Stimulated activated naive CD8-positive, alpha-beta T cell treated with anti-CD3 and anti-CD28 coated beads, Interleukin-15, amount 100 ng/mL, for 72 hours (primary cell): ENCODE measurements at regions not wholly inside any gene's neighbourhood (a gene's known extent, or its start where the extent isn't known, plus 50 kb on each side); places are given as distances from the start of the nearest gene placed in this dataset.
"Not testable (repeated sequence)": the region's sequence is repeated elsewhere in the genome, so short reads cannot be mapped to it uniquely, and the experiment has no call there.

Experiments used
- ATAC-seq: fragments of 150-1000 bp; cut with Tn5 transposase; 2 replicates; pipeline ENCODE4 v1.10.0; 2021; ENCODE audit warnings: mild to moderate bottlenecking, moderate library complexity
- DNase-seq, 2 donors: peaks; one replicate each; pipeline ENCODE4 v3.0.0; 2021 to 2022
- H3K27ac Mint-ChIP-seq, 2 donors: one replicate each; pipeline ENCODE4 v1.8.0; 2022; ENCODE audit warnings: mild to moderate bottlenecking in 2 of 2, mixed read lengths in 2 of 2, moderate library complexity in 2 of 2
- H3K27me3 Mint-ChIP-seq: one replicate; pipeline ENCODE4 v1.8.0; 2022; ENCODE audit warnings: mixed read lengths
- H3K4me1 Mint-ChIP-seq: one replicate; pipeline ENCODE4 v1.8.0; 2022; ENCODE audit warnings: mild to moderate bottlenecking, mixed read lengths
- H3K4me3 Mint-ChIP-seq, 2 donors: one replicate each; pipeline ENCODE4 v1.8.0; 2022; ENCODE audit warnings: mild to moderate bottlenecking in 2 of 2, mixed read lengths in 2 of 2, moderate library complexity in 1 of 2
- H3K9me3 Mint-ChIP-seq, 2 donors: one replicate each; pipeline ENCODE4 v1.8.0; 2022; ENCODE audit warnings: mixed read lengths in 2 of 2

DNA sequence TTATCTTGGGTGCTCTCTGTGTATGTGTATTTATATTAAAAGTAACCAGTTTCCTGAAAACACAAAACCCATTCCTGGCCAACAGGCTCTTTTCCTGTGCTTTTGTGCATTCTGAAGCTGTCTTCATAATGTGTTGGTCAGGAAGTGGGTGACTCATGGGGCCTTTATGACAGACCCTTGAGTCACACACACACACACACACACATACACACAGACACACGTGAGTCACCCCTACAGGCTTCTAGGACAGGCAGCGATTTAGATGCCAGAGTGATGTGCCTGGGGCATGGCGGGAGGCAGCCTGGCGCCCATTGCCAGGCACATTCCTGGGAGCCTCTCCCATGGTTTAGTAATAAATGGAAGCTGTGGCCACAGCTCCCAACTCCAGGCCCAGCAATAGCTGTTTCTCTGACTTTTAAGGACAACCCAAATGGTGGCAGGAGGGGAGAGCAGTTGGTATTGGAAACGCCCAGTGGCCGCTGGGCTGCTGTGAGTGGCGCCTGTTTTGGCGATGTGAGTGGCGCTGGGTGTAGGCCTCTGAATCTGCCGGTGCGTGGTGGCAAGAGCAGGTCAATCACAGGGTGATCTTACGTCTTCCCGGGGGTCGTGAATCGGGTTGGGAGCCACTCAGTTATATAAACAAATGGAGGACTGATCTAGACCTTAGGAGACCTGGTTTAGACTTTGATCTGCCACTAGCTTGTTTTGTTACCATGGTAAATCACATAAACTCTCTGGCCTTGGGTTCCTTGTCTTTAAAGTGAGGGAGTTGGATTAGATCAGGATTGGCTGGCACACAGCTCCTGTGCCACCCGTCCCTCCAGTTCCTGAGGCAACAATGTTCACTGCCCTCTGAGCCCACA, 150.7 kb upstream of the DLX2 start:
- DNase-seq (peak; percentile 65 to 88), ATAC-seq (peak; percentile 97)
- H3K9me3 Mint-ChIP-seq, result no peaks in the 10 kb centered on the region
- H3K4me3 Mint-ChIP-seq, result peak overlapping the region; percentile 29 to 41
- H3K27me3 Mint-ChIP-seq, result no peaks in the 10 kb centered on the region
- peak overlapping the region; percentile 86 to 88 for H3K27ac Mint-ChIP-seq
- peaks cover 44% of the 10 kb centered on the region for H3K4me1 Mint-ChIP-seq

- peaks cover 25% of the 10 kb centered on the region for H3K4me1 Mint-ChIP-seq
- no peak for DNase-seq
- no peaks in the 10 kb centered on the region for H3K9me3 Mint-ChIP-seq
- no peak overlapping the region for H3K27ac Mint-ChIP-seq
- H3K27me3 Mint-ChIP-seq, result no peaks in the 10 kb centered on the region
- no peak for ATAC-seq
- H3K4me3 Mint-ChIP-seq, result no peak overlapping the region
Measured at GRCh38 chr2:172256886-172257285, 154.2 kb upstream of the DLX2 start.

- H3K9me3 Mint-ChIP-seq, result peaks cover 0 to 5% of the 10 kb centered on the region in 2 donors
- no peaks in the 10 kb centered on the region for H3K4me1 Mint-ChIP-seq
- DNase-seq, result no peak
- H3K27me3 Mint-ChIP-seq, result no peaks in the 10 kb centered on the region
- H3K27ac Mint-ChIP-seq, result no peak overlapping the region
- H3K4me3 Mint-ChIP-seq, result no peak overlapping the region
- ATAC-seq, result no peak
Measured at GRCh38 chr2:172259827-172260226, 157.1 kb upstream of the DLX2 start.

GRCh38 chr2:172260336-172260735, 157.6 kb upstream of the DLX2 start:
- no peak for ATAC-seq
- no peak for DNase-seq
- Mint-ChIP-seq H3K4me3 (no peak overlapping the region), H3K4me1 (no peaks in the 10 kb centered on the region), H3K27me3 (no peaks in the 10 kb centered on the region), H3K27ac (no peak overlapping the region), H3K9me3 (peaks cover 0 to 5% of the 10 kb centered on the region in 2 donors)

DNA sequence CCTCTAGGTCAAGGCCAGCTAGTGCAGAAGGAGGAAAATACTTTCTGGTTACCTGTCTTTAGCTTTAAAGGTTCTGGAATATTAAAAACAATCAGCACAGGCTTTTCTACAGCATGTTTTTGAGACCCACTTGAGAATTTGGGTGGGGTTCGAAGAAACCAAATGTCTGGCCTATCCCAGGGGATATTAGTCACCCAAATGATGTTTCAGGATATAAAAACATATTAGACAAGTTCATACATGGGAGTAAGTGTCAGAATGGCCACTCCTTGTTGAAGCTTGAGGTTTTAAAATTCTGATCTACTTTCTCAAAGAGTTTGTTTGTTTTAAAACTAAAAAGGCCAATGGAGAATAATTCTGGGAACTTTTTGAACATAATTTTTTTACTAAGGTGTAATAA, 158.6 kb upstream of the DLX2 start:
- ATAC-seq, result no peak
- peaks cover 0 to 5% of the 10 kb centered on the region in 2 donors for H3K9me3 Mint-ChIP-seq
- H3K4me1 Mint-ChIP-seq, result no peaks in the 10 kb centered on the region
- no peak overlapping the region for H3K4me3 Mint-ChIP-seq
- DNase-seq, result no peak
- no peak overlapping the region for H3K27ac Mint-ChIP-seq
- no peaks in the 10 kb centered on the region for H3K27me3 Mint-ChIP-seq

DNA sequence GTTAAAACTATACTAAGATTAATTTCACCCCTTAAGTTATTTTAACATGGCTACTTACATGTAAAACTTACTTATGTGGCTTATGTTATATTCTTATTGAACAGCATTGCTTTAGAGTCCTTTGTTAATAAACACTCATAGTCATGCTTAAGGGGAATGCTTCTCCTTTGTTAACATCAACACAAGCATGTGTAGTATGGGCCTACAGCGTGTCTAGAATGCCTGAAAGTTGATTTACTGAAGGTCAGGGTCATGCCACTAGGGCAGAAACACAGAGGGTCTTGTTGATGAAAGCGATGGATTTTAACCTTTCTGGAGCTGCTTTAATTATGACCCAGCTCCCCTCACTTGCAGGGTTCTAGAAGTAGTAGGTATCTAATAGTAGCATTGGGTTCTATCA, 159.8 kb upstream of the DLX2 start:
- no peak overlapping the region for H3K27ac Mint-ChIP-seq
- DNase-seq (no peak), ATAC-seq (no peak)
- H3K4me1 Mint-ChIP-seq, result no peaks in the 10 kb centered on the region
- peaks cover 0 to 5% of the 10 kb centered on the region in 2 donors for H3K9me3 Mint-ChIP-seq
- H3K4me3 Mint-ChIP-seq, result no peak overlapping the region
- H3K27me3 Mint-ChIP-seq, result no peaks in the 10 kb centered on the region

GRCh38 chr2:172264820-172265219, 162.1 kb upstream of the DLX2 start:
- not testable (repeated sequence) for H3K27ac Mint-ChIP-seq, ATAC-seq, H3K4me3 Mint-ChIP-seq, H3K4me1 Mint-ChIP-seq, DNase-seq, H3K27me3 Mint-ChIP-seq, H3K9me3 Mint-ChIP-seq

DNA sequence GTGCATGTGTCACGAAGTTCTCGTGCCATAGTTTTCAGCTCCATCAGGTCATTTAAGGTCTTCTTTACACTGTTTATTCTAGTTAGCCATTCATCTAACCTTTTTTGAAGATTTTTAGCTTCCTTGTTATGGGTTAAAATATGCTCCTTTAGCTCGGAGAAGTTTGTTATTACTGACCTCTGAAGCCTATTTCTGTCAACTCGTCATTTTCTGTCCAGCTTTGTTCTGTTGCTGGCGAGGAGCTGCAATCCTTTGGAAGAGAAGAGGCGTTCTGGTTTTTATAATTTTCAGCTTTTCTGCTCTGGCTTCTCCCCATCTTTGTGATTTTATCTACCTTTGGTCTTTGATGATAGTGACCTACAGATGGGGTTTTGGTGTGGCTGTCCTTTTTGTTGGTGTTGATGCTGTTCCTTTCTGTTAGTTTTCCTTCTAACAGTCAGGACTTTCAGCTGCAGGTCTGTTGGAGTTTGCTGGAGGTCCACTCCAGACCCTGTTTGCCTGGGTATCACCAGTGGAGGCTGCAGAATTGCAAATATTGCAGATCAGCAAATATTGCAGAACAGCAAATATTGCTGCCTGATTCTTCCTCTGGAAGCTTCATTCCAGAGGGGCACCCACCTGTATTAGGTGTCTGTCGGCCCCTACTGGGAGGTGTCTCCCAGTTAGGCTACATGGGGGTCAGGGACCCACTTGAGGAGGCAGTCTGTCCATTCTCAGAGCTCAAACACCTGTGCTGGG, 157.7 kb upstream of the ITGA6 start:
- H3K27ac Mint-ChIP-seq, H3K27me3 Mint-ChIP-seq, ATAC-seq, H3K9me3 Mint-ChIP-seq, H3K4me3 Mint-ChIP-seq, DNase-seq: not testable (repeated sequence)
- H3K4me1 Mint-ChIP-seq, result peaks cover 19% of the 10 kb centered on the region

GRCh38 chr2:172270278-172271079, 156.9 kb upstream of the ITGA6 start:
- Mint-ChIP-seq H3K4me3 (no peak overlapping the region), H3K27ac (peak overlapping the region in 1 of 2 donors; percentile 6), H3K9me3 (peaks cover 0 to 7% of the 10 kb centered on the region in 2 donors), H3K4me1 (peaks cover 27% of the 10 kb centered on the region), H3K27me3 (no peaks in the 10 kb centered on the region)
- no peak for ATAC-seq
- DNase-seq, result peak in 1 of 2 donors; percentile 18

DNA sequence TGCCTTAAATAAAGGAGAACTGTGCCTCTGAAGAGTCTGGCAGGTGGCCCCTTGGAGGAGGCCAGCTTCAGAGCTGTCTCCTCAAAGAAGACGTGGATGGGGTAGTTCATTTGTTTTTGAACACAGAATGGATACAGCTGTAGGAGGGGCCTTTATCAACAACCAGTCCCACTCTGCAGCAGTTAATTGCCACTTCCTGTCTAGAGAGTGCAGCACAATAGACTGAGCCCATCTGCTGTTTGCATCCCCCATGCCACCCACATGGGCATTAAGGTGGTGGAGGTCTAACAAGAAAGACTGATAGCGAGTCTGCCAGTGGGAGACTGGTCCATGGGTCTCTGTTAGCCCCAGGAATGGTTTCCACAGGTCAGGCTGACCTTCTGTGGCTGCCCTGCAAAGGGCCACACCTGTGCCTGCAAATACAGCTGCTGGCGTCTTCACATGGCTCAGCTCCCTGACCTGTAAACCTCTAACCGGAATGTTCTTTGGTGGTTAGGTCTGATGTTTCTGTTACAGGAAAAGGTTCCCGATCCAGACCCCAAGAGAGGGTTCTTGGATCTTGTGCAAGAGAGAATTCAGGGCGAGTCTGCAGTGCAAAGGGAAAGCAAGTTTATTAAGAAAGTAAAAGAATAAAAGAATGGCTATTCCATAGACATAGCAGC, 153.3 kb upstream of the ITGA6 start:
- Mint-ChIP-seq H3K4me3 (no peak overlapping the region), H3K9me3 (peaks cover 14 to 23% of the 10 kb centered on the region in 2 donors), H3K27ac (peak overlapping the region in 1 of 2 donors; percentile 34)

DNA sequence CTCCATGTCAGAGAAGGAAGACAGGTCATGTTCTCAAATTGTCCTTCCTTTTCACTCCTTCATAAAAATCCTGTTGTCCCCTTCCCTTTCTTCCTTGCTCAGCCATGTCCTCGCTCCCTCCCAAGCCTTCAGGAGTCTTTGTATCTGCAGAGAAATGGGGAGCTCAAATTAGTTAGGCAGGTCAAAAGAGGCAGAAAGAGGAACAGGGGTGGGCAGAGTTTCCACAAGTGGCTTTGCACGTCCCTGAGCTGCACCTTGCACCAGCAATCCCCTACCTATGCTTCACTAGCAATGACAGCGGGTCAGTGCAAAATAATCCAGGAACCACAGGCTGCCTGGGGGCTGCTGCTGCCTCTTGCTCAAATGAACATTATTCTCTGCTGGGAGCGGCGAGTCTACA, 152.1 kb upstream of the ITGA6 start:
- Mint-ChIP-seq H3K4me3 (peak overlapping the region in 1 of 2 donors; percentile 2), H3K9me3 (peaks cover 14 to 17% of the 10 kb centered on the region in 2 donors), H3K27ac (peak overlapping the region in 1 of 2 donors; percentile 54), H3K4me1 (peaks cover 29% of the 10 kb centered on the region), H3K27me3 (no peaks in the 10 kb centered on the region)
- DNase-seq (no peak), ATAC-seq (no peak)

More for the DNA sequence above, 153.3 kb upstream of the ITGA6 start:
- Mint-ChIP-seq H3K27me3 (no peaks in the 10 kb centered on the region), H3K4me1 (peaks cover 29% of the 10 kb centered on the region)
- no peak for ATAC-seq
- DNase-seq, result no peak

DNA sequence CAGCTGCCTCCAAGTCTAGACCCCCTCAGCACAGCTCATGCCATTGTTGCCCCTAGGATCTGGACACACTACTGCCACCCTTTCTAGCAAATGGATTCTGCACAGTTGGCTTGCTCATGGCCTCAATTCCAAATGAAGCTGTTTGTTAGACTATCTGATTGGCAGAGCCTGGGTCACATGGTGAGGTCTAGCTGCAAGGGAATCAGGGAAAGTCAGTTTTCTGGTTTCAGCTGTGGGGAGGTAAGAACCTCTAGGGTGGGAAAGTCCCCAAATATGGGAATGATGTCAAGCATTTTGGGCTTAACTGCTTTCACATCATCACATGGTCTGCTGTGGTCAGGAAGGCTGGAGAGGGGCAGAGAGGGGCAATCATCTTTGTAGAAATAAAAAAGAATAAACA, 150.4 kb upstream of the ITGA6 start:
- peaks cover 20% of the 10 kb centered on the region for H3K4me1 Mint-ChIP-seq

DNA sequence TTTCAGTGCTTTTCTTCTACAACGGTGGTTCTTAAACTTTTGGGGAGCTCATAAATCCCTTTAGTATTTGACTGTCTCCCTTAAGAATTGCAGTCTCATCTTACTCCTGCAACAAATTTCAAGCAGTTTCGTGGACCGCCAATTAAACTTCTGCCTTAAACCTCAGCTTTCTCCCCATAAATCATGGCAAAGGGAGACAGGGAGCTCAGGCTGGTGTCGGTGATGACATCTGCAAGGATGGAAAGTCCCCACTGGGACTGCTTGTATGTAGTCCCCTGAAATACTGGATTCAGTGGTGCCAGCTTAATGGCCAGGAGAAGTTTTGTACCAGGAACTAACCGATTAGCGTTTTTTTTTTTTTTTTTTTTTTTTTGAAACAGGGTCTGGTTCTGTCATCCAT, 148.7 kb upstream of the ITGA6 start:
- no peak overlapping the region for H3K27ac Mint-ChIP-seq
- H3K4me1 Mint-ChIP-seq, result peaks cover 20% of the 10 kb centered on the region
- H3K27me3 Mint-ChIP-seq, result no peaks in the 10 kb centered on the region
- peaks cover 14 to 17% of the 10 kb centered on the region in 2 donors for H3K9me3 Mint-ChIP-seq
- DNase-seq (no peak), ATAC-seq (no peak)
- no peak overlapping the region for H3K4me3 Mint-ChIP-seq

More for the DNA sequence above, 150.4 kb upstream of the ITGA6 start:
- DNase-seq (no peak), ATAC-seq (no peak)
- no peak overlapping the region for H3K27ac Mint-ChIP-seq
- H3K4me3 Mint-ChIP-seq, result no peak overlapping the region
- no peaks in the 10 kb centered on the region for H3K27me3 Mint-ChIP-seq
- peaks cover 14 to 17% of the 10 kb centered on the region in 2 donors for H3K9me3 Mint-ChIP-seq

- ATAC-seq, result no peak
- H3K4me3 Mint-ChIP-seq, result no peak overlapping the region
- DNase-seq, result no peak
- peaks cover 14 to 17% of the 10 kb centered on the region in 2 donors for H3K9me3 Mint-ChIP-seq
- H3K4me1 Mint-ChIP-seq, result peaks cover 15% of the 10 kb centered on the region
- H3K27me3 Mint-ChIP-seq, result no peaks in the 10 kb centered on the region
- H3K27ac Mint-ChIP-seq, result no peak overlapping the region
Measured at GRCh38 chr2:172279214-172279613, 148.2 kb upstream of the ITGA6 start.

DNA sequence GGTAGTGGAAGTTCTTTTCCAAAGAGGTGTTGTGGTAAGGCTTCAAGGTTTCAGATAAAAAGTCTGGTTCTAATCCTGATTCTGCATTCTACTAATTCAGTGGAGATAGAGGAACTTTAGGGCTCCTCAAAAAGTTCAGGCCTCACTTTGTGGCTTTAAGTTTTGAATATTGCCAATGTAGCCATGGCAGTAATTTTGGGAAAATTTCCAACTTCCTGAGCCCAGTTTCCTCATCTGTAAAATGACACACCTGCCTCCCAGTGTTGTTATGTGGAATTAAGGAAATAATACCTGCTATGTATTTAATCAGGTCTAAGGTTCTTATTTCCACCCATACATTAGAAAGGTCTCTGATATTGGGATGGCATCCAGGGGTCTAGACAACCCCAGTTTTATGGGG, 147.6 kb upstream of the ITGA6 start:
- DNase-seq (no peak), ATAC-seq (no peak)
- H3K4me3 Mint-ChIP-seq, result no peak overlapping the region
- H3K27ac Mint-ChIP-seq, result no peak overlapping the region
- no peaks in the 10 kb centered on the region for H3K27me3 Mint-ChIP-seq
- H3K4me1 Mint-ChIP-seq, result peaks cover 9% of the 10 kb centered on the region
- peaks cover 14 to 17% of the 10 kb centered on the region in 2 donors for H3K9me3 Mint-ChIP-seq
